ENCODE measurements at regions not wholly inside any gene's neighbourhood (a gene's known extent, or its start where the extent isn't known, plus 50 kb on each side); places are given as distances from the start of the nearest gene placed in this dataset.

DNA sequence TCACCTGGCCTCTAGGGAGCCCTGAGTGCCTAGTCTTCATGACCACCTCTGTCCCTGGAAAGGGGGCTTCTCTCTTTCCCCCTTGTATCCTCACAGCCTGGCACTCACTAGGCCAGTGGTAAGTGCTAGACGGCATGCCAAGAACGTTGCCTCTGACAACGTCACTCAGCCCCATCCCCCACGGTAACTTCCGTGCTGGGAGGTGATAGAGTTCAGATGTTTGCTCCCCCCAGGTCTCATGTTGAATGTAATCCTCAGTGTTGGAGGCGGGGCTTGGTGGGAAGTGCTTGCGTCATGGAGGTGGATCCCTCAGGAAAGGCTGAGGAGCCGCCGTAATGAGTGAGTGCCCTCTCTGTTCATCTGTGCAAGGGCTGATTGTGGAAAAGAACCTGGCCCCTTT, 343.3 kb upstream of the MKI67 start:
- no peak overlapping the region for H3K9ac ChIP-seq (ENCODE audit: low read length)
- no peaks in the 10 kb centered on the region for H3K4me1 ChIP-seq (ENCODE audit: control insufficient read depth, insufficient read depth, low read length)
- no peaks in the 10 kb centered on the region for H3K36me3 ChIP-seq (ENCODE audit: control insufficient read depth, insufficient read depth, low read length)
- H3K9me3 ChIP-seq (ENCODE audit: control insufficient read depth, low read length): no peaks in the 10 kb centered on the region
- no peak overlapping the region for H3K4me3 ChIP-seq (ENCODE audit: low read length)
- H3K27me3 ChIP-seq (ENCODE audit: control insufficient read depth, insufficient read depth, low read length): no peaks in the 10 kb centered on the region

DNA sequence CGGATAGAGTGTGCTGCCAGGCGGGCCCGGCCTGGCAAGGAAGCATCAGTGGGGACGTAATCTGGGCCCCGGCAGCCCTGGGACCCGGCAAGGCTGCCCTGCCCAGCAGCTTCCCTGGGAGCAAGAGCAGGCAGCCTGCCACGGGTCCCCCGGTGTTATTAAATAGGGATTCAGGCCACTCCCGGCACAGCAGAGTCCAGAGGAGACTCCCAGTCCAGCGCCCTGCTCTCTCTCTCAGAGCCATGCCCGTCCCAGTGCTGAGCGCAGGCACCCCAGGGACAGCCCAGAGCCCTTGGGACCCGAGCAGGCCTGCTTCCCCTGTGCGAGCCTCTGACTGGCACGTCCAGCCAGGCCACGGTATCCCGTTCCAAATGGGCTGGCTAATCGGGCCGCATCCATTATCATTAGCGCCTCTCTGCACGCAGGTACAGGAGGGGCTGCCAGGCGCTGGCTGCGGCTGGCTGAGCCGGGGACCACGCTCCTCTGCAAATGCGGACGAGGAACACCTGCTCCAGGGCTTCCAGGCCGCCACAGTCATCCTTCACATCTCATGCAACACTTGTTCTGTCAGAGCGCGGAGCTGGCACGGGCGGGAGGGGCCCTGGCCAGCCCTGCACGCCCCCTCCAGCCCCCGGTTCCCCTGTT, 344.2 kb upstream of the MKI67 start:
- Histone ChIP-seq H3K36me3 (ENCODE audit: control insufficient read depth, insufficient read depth, low read length) (no peaks in the 10 kb centered on the region), H3K4me1 (ENCODE audit: control insufficient read depth, insufficient read depth, low read length) (no peaks in the 10 kb centered on the region), H3K27me3 (ENCODE audit: control insufficient read depth, insufficient read depth, low read length) (no peaks in the 10 kb centered on the region), H3K4me3 (ENCODE audit: low read length) (no peak overlapping the region), H3K9ac (ENCODE audit: low read length) (no peak overlapping the region), H3K9me3 (ENCODE audit: control insufficient read depth, low read length) (no peaks in the 10 kb centered on the region)

DNA sequence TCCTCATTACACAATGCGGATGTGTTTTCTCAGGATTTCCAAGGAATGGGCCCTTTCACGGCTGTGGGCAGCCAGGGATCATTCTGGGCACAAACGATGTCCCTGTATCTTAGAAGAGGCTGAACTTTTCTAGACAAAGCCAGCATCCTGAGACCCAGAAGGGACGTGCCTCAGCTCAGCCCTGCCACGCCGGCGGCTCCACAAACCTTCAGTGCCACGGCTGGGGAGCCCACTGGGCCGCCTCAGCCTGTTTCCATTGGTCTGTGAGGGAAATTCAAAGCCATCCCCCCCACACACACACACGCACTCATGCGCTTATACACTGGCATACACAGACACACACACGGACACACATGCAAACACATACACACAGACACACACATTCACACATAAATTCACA, 344.9 kb upstream of the MKI67 start:
- Histone ChIP-seq H3K27me3 (ENCODE audit: control insufficient read depth, insufficient read depth, low read length) (no peaks in the 10 kb centered on the region), H3K4me3 (ENCODE audit: low read length) (no peak overlapping the region)

DNA sequence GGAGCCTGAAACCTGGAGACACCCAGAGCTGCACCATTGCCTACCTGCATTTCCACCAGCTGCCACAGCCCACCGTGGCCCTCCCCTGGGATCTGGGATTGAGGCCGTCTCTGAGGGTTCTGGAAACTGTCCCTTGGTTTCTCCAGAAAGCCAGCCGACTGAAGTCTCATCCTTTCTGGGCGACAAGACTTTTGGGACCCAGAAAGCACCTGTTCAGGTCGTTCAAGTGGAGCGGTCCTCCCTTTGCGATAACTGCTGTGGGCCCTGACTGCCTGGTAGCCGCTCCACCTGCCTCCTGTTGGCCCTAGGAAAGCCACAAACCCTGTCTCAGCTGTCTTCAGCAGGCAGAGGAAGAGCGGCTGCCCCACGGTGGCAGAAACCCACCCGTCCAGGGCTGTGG, 346.0 kb upstream of the MKI67 start:
- no peak overlapping the region for H3K4me3 ChIP-seq (ENCODE audit: low read length)
- H3K9ac ChIP-seq (ENCODE audit: low read length): no peak overlapping the region
- no peaks in the 10 kb centered on the region for H3K27me3 ChIP-seq (ENCODE audit: control insufficient read depth, insufficient read depth, low read length)
- no peaks in the 10 kb centered on the region for H3K4me1 ChIP-seq (ENCODE audit: control insufficient read depth, insufficient read depth, low read length)
- H3K36me3 ChIP-seq (ENCODE audit: control insufficient read depth, insufficient read depth, low read length): no peaks in the 10 kb centered on the region
- H3K9me3 ChIP-seq (ENCODE audit: control insufficient read depth, low read length): no peaks in the 10 kb centered on the region

More for the DNA sequence above, 344.9 kb upstream of the MKI67 start:
- no peaks in the 10 kb centered on the region for H3K36me3 ChIP-seq (ENCODE audit: control insufficient read depth, insufficient read depth, low read length)
- no peaks in the 10 kb centered on the region for H3K9me3 ChIP-seq (ENCODE audit: control insufficient read depth, low read length)
- no peaks in the 10 kb centered on the region for H3K4me1 ChIP-seq (ENCODE audit: control insufficient read depth, insufficient read depth, low read length)
- no peak overlapping the region for H3K9ac ChIP-seq (ENCODE audit: low read length)

DNA sequence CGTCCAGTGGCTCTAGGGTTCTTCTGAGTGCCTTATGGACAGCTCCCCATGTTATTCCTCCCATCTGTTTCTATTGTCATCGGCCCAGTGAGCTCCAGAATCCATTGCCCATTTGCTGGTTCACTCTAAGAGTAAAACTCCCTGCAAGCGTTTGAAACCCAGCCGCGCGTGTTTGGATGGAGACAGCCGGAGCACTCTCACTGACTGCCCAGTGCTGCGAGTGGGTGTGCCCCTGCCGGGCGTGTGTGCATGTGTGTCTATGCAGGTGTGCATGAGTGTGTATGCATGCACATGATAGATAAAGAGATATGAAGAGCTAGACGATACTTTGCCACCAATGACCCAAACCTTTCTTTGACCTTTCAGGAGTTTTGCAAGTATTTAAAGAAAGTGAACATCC, 347.2 kb upstream of the MKI67 start:
- H3K9ac ChIP-seq (ENCODE audit: low read length): no peak overlapping the region
- H3K4me1 ChIP-seq (ENCODE audit: control insufficient read depth, insufficient read depth, low read length): no peaks in the 10 kb centered on the region
- H3K27me3 ChIP-seq (ENCODE audit: control insufficient read depth, insufficient read depth, low read length): no peaks in the 10 kb centered on the region
- H3K36me3 ChIP-seq (ENCODE audit: control insufficient read depth, insufficient read depth, low read length): no peaks in the 10 kb centered on the region
- H3K4me3 ChIP-seq (ENCODE audit: low read length): no peak overlapping the region
- H3K9me3 ChIP-seq (ENCODE audit: control insufficient read depth, low read length): no peaks in the 10 kb centered on the region

DNA sequence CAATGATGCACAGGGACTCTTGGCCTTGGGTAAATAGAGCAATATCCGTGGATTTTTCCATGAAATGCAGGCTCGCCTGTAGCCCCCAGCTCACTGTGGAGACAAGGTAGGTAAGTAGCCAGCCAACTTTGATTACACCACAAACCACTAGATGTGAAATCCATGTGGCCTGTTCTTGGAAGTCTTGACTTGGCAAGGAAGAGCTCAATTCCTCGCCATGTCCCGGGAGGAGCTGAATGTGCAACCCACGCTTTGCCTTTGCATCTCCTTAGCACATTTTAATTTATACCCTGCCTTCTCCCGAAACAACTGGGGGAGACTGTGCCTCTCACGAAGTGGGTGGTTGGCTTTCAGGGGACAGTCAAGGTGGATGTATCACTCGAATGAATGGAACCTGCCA, 347.7 kb upstream of the MKI67 start:
- Histone ChIP-seq H3K4me3 (ENCODE audit: low read length) (no peak overlapping the region), H3K9me3 (ENCODE audit: control insufficient read depth, low read length) (no peaks in the 10 kb centered on the region), H3K9ac (ENCODE audit: low read length) (no peak overlapping the region), H3K27me3 (ENCODE audit: control insufficient read depth, insufficient read depth, low read length) (no peaks in the 10 kb centered on the region), H3K4me1 (ENCODE audit: control insufficient read depth, insufficient read depth, low read length) (no peaks in the 10 kb centered on the region), H3K36me3 (ENCODE audit: control insufficient read depth, insufficient read depth, low read length) (no peaks in the 10 kb centered on the region)

DNA sequence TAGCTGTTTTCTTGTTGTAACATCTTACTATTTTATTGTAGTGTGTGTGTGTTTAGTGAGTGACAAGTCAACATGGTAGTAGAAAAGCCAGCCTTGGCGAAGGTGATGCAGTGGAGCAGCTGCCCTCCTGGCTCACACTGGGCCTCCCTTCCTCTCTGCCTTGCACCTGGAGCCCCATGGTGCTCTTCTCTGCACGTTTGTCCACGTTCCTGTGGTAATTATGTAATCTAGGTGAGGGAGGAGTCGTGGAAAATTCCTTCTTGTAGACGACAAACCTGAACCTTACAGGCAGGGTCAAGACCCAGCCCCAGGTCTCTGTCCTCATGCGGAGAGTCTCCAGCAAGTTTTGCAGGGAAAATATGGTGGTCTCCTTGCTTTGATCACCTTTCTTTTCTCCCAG, 348.3 kb upstream of the MKI67 start:
- H3K36me3 ChIP-seq (ENCODE audit: control insufficient read depth, insufficient read depth, low read length): no peaks in the 10 kb centered on the region
- H3K4me1 ChIP-seq (ENCODE audit: control insufficient read depth, insufficient read depth, low read length): no peaks in the 10 kb centered on the region
- no peak overlapping the region for H3K4me3 ChIP-seq (ENCODE audit: low read length)
- no peaks in the 10 kb centered on the region for H3K27me3 ChIP-seq (ENCODE audit: control insufficient read depth, insufficient read depth, low read length)
- H3K9me3 ChIP-seq (ENCODE audit: control insufficient read depth, low read length): no peaks in the 10 kb centered on the region
- H3K9ac ChIP-seq (ENCODE audit: low read length): no peak overlapping the region

DNA sequence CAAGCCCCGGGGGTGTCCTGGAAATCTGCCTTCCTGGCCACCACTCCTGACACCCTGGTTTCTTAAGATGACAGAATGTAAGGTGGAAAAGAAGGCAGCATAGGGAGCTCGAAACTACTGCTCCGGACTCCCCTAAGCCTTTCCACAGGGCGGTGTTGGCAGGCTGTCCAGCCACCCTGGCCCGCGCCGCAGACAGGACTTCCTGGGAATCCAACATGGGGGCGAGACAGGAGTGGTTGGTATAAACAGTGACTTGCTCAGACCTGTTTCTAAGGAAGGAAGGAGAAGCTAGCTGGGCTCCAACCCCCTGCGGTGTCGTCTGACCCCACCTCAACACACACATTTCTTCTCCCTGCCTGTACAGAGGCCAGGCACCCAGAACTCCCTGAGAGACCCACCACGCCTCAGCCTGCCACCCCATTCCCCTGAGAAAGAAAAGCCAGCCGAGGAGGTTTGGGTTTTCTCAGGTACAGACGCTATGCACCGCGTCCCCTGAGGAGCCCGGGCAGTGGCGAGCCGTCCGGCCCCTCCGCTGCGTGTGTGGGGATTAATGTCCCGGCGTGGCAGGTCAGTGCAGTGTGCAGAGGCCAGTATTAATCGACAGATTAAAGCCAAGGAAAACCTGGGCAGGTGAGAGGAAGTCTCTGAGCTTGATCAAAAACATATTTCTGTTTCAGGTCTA, 349.6 kb upstream of the MKI67 start:
- Histone ChIP-seq H3K9ac (ENCODE audit: low read length) (no peak overlapping the region), H3K4me1 (ENCODE audit: control insufficient read depth, insufficient read depth, low read length) (no peaks in the 10 kb centered on the region), H3K36me3 (ENCODE audit: control insufficient read depth, insufficient read depth, low read length) (no peaks in the 10 kb centered on the region), H3K9me3 (ENCODE audit: control insufficient read depth, low read length) (no peaks in the 10 kb centered on the region), H3K4me3 (ENCODE audit: low read length) (no peak overlapping the region), H3K27me3 (ENCODE audit: control insufficient read depth, insufficient read depth, low read length) (no peaks in the 10 kb centered on the region)

DNA sequence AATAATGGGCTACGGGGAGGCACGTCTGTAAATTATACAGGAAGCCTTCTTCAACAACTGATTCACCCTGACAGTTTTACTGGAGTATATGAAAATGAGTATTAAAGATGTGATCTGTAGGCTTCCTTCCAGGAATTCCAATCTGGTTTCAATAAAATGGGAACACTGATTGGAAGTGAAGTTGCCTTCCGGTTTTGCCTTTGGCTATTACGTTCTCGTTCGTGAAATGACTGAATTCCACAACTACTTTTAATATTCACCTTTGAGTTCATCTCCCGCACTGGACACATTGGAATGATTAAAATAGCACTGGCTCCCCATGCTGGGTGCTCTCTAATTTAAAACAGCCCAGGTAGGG, 350.1 kb upstream of the MKI67 start:
- Histone ChIP-seq H3K27me3 (ENCODE audit: control insufficient read depth, insufficient read depth, low read length) (no peaks in the 10 kb centered on the region), H3K36me3 (ENCODE audit: control insufficient read depth, insufficient read depth, low read length) (no peaks in the 10 kb centered on the region), H3K9me3 (ENCODE audit: control insufficient read depth, low read length) (no peaks in the 10 kb centered on the region), H3K9ac (ENCODE audit: low read length) (no peak overlapping the region), H3K4me1 (ENCODE audit: control insufficient read depth, insufficient read depth, low read length) (no peaks in the 10 kb centered on the region), H3K4me3 (ENCODE audit: low read length) (no peak overlapping the region)

DNA sequence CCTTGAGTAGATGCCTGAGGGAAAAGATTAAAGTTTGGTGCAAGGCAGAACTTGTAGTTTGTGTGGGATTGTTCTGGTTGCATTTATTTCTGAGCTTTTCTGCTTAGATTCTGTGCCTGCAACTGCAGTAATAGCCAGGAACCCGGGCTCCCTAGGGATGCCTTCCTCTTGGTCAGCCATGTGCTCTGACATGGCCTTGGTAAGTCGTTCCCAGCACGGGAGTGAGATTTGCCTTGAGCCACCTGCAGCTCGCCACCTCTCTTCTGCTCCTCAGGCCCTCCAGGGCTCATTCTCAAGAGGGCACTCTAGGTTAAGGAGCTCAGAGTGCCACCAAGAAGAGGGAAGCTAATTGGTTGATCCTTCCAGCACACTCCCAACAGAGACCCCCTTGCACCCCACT, 350.6 kb upstream of the MKI67 start:
- Histone ChIP-seq H3K9me3 (ENCODE audit: control insufficient read depth, low read length) (no peaks in the 10 kb centered on the region), H3K27me3 (ENCODE audit: control insufficient read depth, insufficient read depth, low read length) (no peaks in the 10 kb centered on the region), H3K4me3 (ENCODE audit: low read length) (no peak overlapping the region), H3K4me1 (ENCODE audit: control insufficient read depth, insufficient read depth, low read length) (no peaks in the 10 kb centered on the region), H3K36me3 (ENCODE audit: control insufficient read depth, insufficient read depth, low read length) (no peaks in the 10 kb centered on the region), H3K9ac (ENCODE audit: low read length) (no peak overlapping the region)

DNA sequence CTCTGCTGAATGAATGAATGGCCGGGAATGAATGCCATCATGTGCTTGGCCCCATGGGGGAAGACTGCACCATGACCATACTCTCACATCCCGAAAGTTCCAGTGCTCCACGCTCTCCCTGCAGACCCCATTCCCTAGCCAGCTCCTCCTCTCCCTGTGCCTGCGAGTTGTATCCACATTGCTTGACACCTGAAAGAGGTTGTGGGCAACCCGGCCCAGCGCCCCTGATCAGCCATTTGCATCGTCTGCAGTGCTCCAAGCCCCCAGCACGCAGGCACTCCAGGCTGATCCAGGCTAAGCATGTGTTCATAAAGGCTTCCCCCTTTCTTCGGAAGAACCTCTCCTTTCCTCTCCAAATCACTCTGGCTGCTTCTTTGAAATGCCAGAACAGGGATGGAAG, 354.4 kb upstream of the MKI67 start:
- Histone ChIP-seq H3K9me3 (ENCODE audit: control insufficient read depth, low read length) (no peaks in the 10 kb centered on the region), H3K36me3 (ENCODE audit: control insufficient read depth, insufficient read depth, low read length) (no peaks in the 10 kb centered on the region), H3K4me3 (ENCODE audit: low read length) (no peak overlapping the region), H3K27me3 (ENCODE audit: control insufficient read depth, insufficient read depth, low read length) (no peaks in the 10 kb centered on the region), H3K9ac (ENCODE audit: low read length) (no peak overlapping the region), H3K4me1 (ENCODE audit: control insufficient read depth, insufficient read depth, low read length) (no peaks in the 10 kb centered on the region)

DNA sequence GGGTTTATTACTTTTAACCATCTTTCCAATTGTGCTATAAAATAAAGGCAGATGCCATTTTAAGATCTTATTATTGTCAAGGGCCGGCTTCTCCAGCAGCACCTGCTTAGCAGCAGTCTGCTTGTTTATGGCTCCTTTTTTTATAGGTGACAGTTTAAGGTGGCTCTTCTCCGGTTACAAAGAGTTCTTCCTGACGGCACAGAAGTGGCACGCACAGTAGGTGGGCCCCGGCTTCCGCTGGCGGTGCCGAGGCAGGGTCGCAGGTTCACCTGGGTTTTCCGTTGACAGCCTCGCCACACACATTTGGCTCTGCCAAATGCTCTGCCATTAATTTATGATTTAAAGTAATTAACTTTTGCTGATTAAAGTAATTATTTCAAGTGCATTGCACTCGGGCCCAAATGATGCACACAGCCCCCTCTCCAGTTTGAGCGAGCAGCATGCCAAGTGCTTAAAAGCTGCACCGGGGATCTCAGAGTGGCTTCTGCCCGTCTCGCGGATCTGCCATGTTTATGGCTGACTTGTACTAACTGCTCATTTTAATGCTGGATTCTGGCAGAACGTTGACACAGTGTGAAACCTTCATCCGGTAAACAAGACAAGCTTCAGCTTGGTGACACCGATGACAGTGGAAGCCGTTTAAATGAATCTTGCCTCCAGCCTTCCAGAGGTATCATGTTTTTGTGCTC, 355.1 kb upstream of the MKI67 start:
- Histone ChIP-seq H3K9me3 (ENCODE audit: control insufficient read depth, low read length) (no peaks in the 10 kb centered on the region), H3K4me1 (ENCODE audit: control insufficient read depth, insufficient read depth, low read length) (no peaks in the 10 kb centered on the region), H3K27me3 (ENCODE audit: control insufficient read depth, insufficient read depth, low read length) (no peaks in the 10 kb centered on the region), H3K9ac (ENCODE audit: low read length) (no peak overlapping the region), H3K4me3 (ENCODE audit: low read length) (no peak overlapping the region), H3K36me3 (ENCODE audit: control insufficient read depth, insufficient read depth, low read length) (no peaks in the 10 kb centered on the region)

All from mucosa of stomach (tissue), 1 donor.